ENCODE measurements at regions not wholly inside any gene's neighbourhood (a gene's known extent, or its start where the extent isn't known, plus 50 kb on each side); places are given as distances from the start of the nearest gene placed in this dataset.

DNA sequence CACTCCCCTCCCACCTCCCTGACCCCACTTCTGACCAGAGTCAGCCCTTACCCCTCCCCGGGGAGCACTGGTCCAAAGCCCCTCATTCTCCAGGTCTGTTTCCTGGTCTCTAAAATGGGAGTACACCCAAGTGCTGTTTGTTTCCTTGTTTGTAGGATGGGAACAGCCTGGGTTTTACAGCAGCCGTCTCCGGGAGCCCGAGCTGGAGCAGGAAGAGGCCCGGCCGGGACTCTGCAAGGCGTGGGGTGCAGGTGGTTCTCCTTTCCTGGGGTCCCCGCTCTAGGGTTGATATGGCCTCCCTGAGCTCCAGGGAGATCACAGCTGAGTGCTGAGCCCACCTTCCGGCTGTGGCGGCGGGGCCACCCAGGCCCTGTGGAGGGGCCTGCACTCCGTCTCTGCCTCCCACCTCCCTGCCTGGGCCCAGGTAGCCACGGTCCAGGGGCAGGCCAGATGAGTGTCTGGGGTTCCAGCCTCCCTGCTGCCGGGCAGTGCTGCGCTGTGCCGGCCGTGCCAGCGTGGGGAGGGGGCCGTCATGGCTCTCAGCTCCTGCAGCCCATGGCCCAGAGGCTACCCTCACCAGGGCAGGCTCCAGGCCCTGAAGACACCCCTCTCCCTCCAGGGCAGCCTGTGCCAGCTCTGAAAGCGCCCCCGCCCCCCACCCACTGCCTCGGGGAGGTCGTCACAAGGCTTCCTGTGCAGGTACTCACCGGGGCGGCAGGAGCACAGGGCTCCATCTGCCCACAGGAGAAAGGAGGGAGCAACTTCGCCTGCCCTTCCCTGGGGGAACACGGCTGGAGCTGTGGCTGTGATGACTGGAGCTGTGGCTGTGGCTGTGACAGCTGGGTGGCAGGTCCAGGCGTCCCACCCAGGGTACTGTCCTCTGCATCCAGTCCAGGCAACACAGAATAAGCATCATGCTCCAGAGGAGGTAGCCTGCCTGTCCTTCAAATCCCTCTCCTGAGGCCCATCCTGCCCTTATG, 98.8 kb downstream of the ADRA2C start:
- TF ChIP-seq, protein P1, sequence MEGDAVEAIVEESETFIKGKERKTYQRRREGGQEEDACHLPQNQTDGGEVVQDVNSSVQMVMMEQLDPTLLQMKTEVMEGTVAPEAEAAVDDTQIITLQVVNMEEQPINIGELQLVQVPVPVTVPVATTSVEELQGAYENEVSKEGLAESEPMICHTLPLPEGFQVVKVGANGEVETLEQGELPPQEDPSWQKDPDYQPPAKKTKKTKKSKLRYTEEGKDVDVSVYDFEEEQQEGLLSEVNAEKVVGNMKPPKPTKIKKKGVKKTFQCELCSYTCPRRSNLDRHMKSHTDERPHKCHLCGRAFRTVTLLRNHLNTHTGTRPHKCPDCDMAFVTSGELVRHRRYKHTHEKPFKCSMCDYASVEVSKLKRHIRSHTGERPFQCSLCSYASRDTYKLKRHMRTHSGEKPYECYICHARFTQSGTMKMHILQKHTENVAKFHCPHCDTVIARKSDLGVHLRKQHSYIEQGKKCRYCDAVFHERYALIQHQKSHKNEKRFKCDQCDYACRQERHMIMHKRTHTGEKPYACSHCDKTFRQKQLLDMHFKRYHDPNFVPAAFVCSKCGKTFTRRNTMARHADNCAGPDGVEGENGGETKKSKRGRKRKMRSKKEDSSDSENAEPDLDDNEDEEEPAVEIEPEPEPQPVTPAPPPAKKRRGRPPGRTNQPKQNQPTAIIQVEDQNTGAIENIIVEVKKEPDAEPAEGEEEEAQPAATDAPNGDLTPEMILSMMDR (IDR thresholded peaks at IDR 0.05; ENCODE audit: low read length, missing control alignments), result no peak
- no peak overlapping the region for H3K4me3 ChIP-seq (replicated peaks; ENCODE audit: low read depth, low read length)
- DNase-seq (ENCODE audit: low read depth), result no peak

DNA sequence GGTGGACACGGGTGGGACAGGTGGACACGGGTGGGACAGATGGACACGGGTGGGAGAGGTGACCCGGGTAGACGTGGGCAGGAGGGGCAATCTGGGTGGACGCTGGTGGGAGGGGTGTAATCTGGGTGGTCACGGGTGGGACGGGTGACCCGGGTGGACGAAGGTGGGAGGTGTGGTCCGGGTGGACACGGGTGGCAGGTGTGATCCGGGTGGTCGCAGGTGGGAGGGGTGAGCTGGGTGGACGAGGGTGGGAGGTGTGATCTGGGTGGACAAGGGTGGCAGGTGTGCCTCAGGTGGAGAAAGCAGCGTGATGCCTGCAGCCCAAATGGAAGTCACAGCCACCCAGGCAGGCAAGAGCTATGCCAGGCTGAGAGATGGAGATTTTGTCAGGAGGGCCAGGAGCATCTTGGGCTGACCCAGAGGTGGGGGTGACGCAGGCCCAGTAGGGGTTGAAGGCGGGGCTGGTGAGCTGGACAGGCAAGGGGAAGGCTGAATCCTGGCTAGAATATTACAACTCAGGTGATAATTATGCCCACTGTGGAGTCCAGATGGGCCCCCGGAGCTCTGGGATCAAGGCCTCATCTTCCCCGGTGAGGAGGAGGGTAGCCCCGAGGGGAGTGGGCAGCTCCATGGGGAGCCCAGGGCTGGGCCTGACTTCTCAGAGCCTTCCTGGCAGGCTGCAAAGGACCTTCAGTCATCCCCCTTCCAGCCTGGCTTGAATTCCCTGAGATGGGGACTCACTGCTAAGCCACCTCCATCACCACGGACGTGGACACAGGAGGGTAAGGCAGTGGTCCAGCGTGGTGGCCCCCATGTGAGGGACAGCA, 100.0 kb downstream of the ADRA2C start:
- TF ChIP-seq, protein P1 (IDR thresholded peaks at IDR 0.05; ENCODE audit: low read length, missing control alignments), result no peak
- H3K4me3 ChIP-seq (replicated peaks; ENCODE audit: low read depth, low read length), result no peak overlapping the region
- DNase-seq (ENCODE audit: low read depth), result no peak

DNA sequence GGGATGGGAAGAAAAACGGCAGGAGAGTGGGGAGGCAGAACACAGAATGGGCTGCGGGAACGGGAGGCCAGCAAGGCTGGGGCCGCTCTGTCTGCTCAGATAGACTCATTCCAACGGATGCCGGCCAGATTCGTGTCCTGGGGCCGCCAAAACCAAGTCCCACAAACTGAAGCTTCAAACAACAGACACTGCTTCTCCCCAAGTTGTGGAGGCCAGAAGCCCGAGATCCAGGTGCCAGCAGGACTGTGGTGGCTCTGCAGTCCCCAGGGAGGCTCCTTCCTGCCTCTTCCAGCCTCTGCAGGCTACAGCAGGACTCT, 100.6 kb downstream of the ADRA2C start:
- no peak overlapping the region for H3K4me3 ChIP-seq (replicated peaks; ENCODE audit: low read depth, low read length)
- no peak for DNase-seq (ENCODE audit: low read depth)
- TF ChIP-seq, protein P1 (IDR thresholded peaks at IDR 0.05; ENCODE audit: low read length, missing control alignments), result no peak

DNA sequence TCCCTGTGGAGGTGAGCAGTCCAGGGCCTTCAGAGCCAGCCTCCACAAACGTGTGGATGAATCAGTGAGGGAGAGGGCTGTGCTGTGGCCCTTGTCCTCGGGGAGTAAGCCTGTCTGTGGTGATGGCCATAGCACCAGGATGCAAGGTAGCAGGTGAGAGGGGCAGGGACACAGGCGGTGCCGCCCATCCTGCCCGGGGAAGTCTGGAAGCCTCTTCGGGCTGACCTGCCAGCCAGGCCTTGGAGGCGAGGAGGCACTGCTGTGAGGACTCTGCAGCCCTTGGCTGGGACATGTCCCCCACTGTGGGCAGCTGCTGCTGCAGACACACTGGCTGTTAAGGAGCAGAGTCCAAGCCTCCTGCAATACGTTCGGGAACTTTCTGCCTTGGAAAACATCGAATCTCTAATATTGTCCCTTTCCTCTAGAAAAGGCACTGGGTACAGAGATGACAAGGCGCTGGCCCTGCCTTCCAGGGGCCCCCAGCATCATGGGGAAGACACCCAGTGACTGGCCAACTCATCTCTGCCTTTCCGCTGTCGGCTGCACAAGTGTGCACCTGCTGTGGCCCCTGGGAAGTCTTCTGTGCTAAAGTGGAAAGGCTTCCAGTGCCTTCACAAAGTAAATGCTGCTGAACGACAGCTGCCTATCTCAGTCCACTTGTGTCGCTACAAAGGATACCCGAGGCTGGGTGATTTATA, 101.4 kb downstream of the ADRA2C start:
- DNase-seq (ENCODE audit: low read depth), result no peak
- TF ChIP-seq, protein P1 (IDR thresholded peaks at IDR 0.05; ENCODE audit: low read length, missing control alignments), result no peak
- no peak overlapping the region for H3K4me3 ChIP-seq (replicated peaks; ENCODE audit: low read depth, low read length)

DNA sequence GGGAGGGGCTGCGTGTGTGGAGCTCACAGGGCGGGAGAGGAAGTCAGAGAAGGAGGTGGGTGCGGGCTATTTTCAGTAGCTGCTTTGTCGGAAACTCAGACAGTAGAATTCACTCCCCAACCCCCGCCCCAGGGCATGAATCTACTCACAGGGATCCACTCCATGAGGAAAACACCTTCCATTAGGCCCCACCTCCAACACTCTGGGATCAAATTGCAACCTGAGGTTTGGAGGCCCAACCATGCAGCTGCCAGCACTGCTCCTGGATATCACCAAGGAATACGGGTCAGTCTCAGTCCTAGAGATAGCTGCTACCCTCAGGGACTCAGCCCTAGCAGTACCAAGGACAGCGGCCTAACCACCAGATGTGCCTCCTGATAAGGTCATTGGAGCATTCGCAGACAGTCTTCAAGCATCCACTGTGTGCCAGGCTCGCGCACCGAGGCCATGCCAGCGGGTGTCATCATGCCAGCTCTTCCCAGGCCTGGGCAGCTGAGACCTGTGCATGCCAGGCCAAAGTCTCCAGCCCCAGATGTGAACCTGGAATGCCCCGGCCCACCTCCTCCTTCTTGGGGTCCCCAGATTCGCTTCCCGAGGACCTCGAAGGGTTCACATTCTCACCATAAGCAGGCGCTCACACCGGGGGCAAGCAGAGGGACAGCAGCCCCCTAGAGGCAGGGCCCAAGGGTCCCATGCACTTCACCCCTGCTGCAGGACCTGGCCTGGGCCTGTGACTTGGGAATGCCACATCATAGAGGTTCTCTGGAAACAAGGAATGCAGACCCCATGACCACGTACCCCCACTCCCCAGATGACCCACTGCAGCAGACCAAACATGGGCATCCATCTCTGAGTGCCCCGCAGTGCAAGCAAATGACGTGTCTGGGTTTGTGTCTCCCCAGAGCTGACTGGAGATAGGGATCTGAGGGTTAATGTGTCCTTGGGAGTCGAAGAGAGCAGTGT, 102.3 kb downstream of the ADRA2C start:
- no peak overlapping the region for H3K4me3 ChIP-seq (replicated peaks; ENCODE audit: low read depth, low read length)
- TF ChIP-seq, protein P1 (IDR thresholded peaks at IDR 0.05; ENCODE audit: low read length, missing control alignments), result no peak
- DNase-seq (ENCODE audit: low read depth), result no peak

DNA sequence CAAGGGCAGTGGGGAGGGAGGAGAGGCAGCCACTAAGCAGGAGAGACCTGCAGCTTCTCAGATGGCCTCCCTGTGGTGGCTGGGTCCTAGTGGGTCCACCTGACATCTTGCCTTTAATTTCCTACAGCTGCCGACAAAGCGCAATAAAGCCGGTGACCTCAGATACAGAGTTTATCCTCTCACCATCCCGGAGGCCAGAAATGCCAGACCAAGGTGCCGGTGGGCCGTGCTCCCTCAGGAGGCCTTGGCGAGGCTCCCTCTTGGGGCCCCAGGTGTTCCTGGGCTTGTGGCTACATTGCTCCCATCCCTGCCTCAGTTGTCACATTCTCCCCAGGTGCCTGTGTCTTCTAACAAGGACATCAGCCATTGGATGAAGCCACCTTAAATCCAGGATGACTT, 103.0 kb downstream of the ADRA2C start:
- no peak overlapping the region for H3K4me3 ChIP-seq (replicated peaks; ENCODE audit: low read depth, low read length)
- TF ChIP-seq, protein P1 (IDR thresholded peaks at IDR 0.05; ENCODE audit: low read length, missing control alignments), result no peak
- no peak for DNase-seq (ENCODE audit: low read depth)
